Hepatocyte (in vitro differentiated cells): ENCODE measurements at regions not wholly inside any gene's neighbourhood (a gene's known extent, or its start where the extent isn't known, plus 50 kb on each side); places are given as distances from the start of the nearest gene placed in this dataset.

Experiments used
- EZH2 ChIP-seq: fragments of 200-600 bp; sonication (generic); IDR thresholded peaks from 2 replicates; pipeline ENCODE4 v1.6.1; 2016; ENCODE audit warnings: antibody characterized with exemption, mild to moderate bottlenecking, borderline replicate concordance
- TF ChIP-seq, protein P1 (sequence below): fragments of 200-600 bp; sonication (generic); IDR thresholded peaks from 2 replicates; pipeline ENCODE4 v1.5.1; 2016; ENCODE audit warnings: antibody characterized with exemption, mild to moderate bottlenecking; ENCODE audit not compliant: poor library complexity

GRCh38 chr2:55810622-55811020, 113.0 kb downstream of the EFEMP1 start:
- TF ChIP-seq, protein P1, sequence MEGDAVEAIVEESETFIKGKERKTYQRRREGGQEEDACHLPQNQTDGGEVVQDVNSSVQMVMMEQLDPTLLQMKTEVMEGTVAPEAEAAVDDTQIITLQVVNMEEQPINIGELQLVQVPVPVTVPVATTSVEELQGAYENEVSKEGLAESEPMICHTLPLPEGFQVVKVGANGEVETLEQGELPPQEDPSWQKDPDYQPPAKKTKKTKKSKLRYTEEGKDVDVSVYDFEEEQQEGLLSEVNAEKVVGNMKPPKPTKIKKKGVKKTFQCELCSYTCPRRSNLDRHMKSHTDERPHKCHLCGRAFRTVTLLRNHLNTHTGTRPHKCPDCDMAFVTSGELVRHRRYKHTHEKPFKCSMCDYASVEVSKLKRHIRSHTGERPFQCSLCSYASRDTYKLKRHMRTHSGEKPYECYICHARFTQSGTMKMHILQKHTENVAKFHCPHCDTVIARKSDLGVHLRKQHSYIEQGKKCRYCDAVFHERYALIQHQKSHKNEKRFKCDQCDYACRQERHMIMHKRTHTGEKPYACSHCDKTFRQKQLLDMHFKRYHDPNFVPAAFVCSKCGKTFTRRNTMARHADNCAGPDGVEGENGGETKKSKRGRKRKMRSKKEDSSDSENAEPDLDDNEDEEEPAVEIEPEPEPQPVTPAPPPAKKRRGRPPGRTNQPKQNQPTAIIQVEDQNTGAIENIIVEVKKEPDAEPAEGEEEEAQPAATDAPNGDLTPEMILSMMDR, result no peak
- no peak for TF ChIP-seq EZH2
